OCI-LY1 (cell line): ENCODE measurements at regions not wholly inside any gene's neighbourhood (a gene's known extent, or its start where the extent isn't known, plus 50 kb on each side); places are given as distances from the start of the nearest gene placed in this dataset.

ENCODE experiments used
- CTCF ChIP-seq: fragments of 200-600 bp; sonication (generic), shearing (Covaris generic); IDR thresholded peaks from 2 replicates; pipeline ENCODE4 v1.5.1; 2017; ENCODE audit warnings: mild to moderate bottlenecking, antibody characterized with exemption, low read length, moderate library complexity, mixed read lengths
- EZH2 ChIP-seq: fragments of 200-600 bp; sonication (generic), shearing (Covaris generic); IDR thresholded peaks from 2 replicates; pipeline ENCODE4 v1.8.0; 2017; ENCODE audit warnings: borderline replicate concordance, mixed run types, mild to moderate bottlenecking, antibody characterized with exemption, low read length, moderate library complexity, mixed read lengths

- no peak for TF ChIP-seq CTCF
- no peak for TF ChIP-seq EZH2
Observed at GRCh38 chr2:21972586-21972985, 848.8 kb downstream of the TDRD15 start.
